GM06990 (cell line): ENCODE measurements at regions not wholly inside any gene's neighbourhood (a gene's known extent, or its start where the extent isn't known, plus 50 kb on each side); places are given as distances from the start of the nearest gene placed in this dataset.

Experiments used
- DNase-seq: peaks from one replicate; pipeline ENCODE4 v3.0.0-alpha.2; 2011; ENCODE audit not compliant: insufficient read length; ENCODE audit errors: extremely low read depth
- H3K27me3 ChIP-seq: replicated peaks from 2 replicates; pipeline ENCODE4 v1.6.0; 2011; ENCODE audit warnings: low read length; ENCODE audit not compliant: control insufficient read depth, insufficient read depth
- H3K36me3 ChIP-seq: 2 replicates; pipeline ENCODE4 v1.5.1; 2011; ENCODE audit warnings: low read length; ENCODE audit not compliant: control insufficient read depth, insufficient read depth
- H3K4me3 ChIP-seq: replicated peaks from 2 replicates; pipeline ENCODE4 v1.5.1; 2011; ENCODE audit warnings: low read depth, mild to moderate bottlenecking, control low read depth, low read length
- TF ChIP-seq, protein P1 (sequence below): IDR thresholded peaks from 2 replicates; pipeline ENCODE4 v1.5.1; 2011; ENCODE audit warnings: low read length, control low read depth, mild to moderate bottlenecking, inconsistent platforms; ENCODE audit not compliant: insufficient read depth, poor library complexity, severe bottlenecking

DNA sequence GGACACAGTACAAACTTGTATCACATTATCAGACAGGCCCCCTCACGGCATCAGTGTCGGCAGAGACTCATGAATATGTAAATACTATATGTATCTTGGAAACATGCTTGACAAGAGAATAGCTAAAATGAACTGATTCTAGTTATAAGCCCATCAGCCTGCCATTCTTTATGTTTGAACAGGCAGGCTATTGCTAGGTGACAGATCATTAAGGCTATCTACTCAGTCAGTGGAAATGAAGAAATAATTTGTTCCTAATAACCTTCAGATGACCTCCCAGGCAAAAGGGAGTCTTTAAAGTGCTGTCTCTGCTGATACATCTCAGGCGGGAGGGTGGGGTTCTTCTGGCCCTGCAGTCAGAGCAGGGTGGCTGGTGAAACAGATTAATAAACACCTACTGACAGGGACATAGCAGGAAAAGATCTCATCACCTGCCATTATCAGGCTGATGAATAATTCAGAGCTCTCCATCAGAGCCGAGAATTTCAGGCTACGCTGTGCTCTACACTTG, 394.2 kb downstream of the RASEF start:
- Histone ChIP-seq H3K27me3 (no peaks in the 10 kb centered on the region), H3K4me3 (no peak overlapping the region), H3K36me3 (no peaks in the 10 kb centered on the region)
- TF ChIP-seq, protein P1, sequence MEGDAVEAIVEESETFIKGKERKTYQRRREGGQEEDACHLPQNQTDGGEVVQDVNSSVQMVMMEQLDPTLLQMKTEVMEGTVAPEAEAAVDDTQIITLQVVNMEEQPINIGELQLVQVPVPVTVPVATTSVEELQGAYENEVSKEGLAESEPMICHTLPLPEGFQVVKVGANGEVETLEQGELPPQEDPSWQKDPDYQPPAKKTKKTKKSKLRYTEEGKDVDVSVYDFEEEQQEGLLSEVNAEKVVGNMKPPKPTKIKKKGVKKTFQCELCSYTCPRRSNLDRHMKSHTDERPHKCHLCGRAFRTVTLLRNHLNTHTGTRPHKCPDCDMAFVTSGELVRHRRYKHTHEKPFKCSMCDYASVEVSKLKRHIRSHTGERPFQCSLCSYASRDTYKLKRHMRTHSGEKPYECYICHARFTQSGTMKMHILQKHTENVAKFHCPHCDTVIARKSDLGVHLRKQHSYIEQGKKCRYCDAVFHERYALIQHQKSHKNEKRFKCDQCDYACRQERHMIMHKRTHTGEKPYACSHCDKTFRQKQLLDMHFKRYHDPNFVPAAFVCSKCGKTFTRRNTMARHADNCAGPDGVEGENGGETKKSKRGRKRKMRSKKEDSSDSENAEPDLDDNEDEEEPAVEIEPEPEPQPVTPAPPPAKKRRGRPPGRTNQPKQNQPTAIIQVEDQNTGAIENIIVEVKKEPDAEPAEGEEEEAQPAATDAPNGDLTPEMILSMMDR = no peak
- no peak for DNase-seq

DNA sequence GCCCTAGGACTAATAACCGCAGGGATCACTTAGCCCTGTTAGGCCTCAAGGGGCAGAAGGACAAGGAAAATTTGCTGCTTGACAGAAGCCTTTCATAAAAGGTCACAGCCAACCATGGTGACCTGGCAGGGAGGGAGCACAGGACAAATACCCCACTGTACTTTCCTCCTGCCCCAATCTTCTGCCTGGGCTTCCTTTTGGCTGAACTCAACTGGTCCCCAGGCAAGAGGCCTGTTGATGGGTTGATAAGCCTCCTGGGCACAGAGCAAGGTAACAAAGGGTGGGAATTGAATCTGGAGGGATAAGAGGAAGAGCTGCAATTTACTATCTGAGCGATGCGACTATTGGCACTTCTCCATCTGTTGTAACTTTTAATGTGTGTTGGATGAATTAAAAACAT, 392.9 kb downstream of the RASEF start:
- DNase-seq = no peak
- H3K27me3 ChIP-seq = no peaks in the 10 kb centered on the region
- TF ChIP-seq, protein P1 = no peak
- no peaks in the 10 kb centered on the region for H3K36me3 ChIP-seq
- no peak overlapping the region for H3K4me3 ChIP-seq

DNA sequence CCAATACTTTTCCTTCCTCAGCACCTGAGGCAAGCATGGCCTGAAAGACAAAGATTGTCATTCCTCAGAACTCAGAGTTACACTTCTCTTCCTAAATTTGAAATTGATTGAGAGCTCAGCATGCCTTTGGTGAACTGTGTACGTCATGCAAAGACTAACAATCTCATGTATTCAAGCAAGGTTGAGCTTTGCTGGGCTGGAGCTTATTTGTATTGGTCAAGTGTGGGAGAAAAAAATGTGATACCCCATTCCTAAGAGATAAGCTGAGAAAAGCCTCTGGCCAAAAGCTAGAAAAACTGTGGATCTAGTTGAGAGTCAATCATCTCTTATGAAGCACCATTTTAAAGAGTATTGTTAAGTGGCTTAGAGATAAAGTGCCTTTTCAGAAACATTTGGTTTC, 392.2 kb downstream of the RASEF start:
- TF ChIP-seq, protein P1 = no peak
- DNase-seq = no peak
- Histone ChIP-seq H3K27me3 (no peaks in the 10 kb centered on the region), H3K4me3 (no peak overlapping the region), H3K36me3 (no peaks in the 10 kb centered on the region)

DNA sequence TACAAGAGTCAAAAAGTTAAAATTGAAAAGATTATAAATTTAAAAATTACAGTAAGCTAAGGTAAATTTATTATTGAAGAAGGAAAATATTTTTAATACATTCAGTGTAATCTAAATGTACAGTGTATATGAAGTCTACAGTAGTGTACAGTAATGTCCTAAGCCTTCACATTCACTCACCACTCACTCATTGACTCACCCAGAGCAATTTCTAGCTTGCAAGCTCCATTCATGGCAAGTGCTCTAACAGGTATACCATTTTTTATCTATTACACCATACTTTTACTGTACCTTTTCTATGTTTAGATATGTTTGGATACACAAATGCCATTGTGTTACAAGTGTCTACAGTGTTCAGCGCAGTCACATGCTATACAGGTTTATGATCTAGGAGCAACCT, 389.7 kb downstream of the RASEF start:
- TF ChIP-seq, protein P1 = no peak
- H3K4me3 ChIP-seq = no peak overlapping the region
- no peak for DNase-seq
- H3K27me3 ChIP-seq = no peaks in the 10 kb centered on the region
- H3K36me3 ChIP-seq = no peaks in the 10 kb centered on the region

DNA sequence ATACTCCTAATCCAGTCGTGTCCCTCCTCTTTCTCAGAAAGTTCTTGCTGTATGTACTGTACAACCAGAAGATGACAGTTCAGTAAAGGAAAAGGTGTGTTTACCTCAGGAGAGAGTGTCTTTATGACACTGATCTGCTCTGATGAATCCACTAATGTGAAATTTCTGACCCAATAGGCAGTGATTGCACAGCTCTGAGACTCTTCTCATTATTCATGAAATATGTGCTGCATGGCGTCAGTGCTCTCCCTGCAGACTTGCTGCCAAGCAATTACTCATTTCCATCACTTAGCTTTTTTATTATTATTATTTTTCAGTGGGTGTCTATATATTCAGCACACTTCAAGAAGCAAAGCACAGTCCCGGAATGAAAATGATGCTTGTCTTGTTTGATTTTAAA, 389.0 kb downstream of the RASEF start:
- H3K27me3 ChIP-seq = no peaks in the 10 kb centered on the region
- no peaks in the 10 kb centered on the region for H3K36me3 ChIP-seq
- no peak for DNase-seq
- TF ChIP-seq, protein P1 = no peak
- H3K4me3 ChIP-seq = no peak overlapping the region

DNA sequence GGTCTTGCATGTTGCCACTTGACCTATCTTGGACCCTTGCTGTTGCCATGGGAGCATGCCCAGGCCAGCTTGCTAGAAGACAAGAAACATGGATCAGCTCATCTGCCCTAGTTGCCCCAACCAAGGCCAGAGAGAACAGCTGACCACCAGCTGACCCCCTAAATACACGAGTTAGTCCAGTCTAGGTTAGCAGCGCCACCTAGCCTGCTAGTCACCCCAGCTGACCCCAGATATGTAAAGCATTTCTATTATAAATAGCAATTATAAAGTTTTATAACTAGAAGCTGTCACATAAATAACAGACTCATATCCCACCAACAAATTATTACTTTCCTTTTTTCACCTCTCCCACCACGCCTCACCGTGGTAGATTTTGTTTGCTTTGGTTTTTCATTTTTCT, 387.8 kb downstream of the RASEF start:
- Histone ChIP-seq H3K27me3 (no peaks in the 10 kb centered on the region), H3K36me3 (no peaks in the 10 kb centered on the region), H3K4me3 (no peak overlapping the region)
- TF ChIP-seq, protein P1 = no peak
- DNase-seq = no peak
